Daoy (cell line): ENCODE measurements at regions not wholly inside any gene's neighbourhood (a gene's known extent, or its start where the extent isn't known, plus 50 kb on each side); places are given as distances from the start of the nearest gene placed in this dataset.

Experiments used
- DNase-seq: peaks from one replicate; pipeline ENCODE4 v3.0.0-alpha.2; 2015; ENCODE audit warnings: low read depth

- DNase-seq = no peak
Observed at GRCh38 chr9:119500072-119500771, 131.0 kb upstream of the BRINP1 start.

GRCh38 chr9:119487118-119487827, 118.0 kb upstream of the BRINP1 start:
- no peak for DNase-seq

GRCh38 chr9:119483153-119483552, 113.9 kb upstream of the BRINP1 start:
- no peak for DNase-seq

- DNase-seq = no peak
Observed at GRCh38 chr9:119477197-119477596, 108.0 kb upstream of the BRINP1 start.

GRCh38 chr9:119458068-119458467, 88.8 kb upstream of the BRINP1 start:
- DNase-seq = no peak

- no peak for DNase-seq
Observed at GRCh38 chr9:119453980-119454379, 84.7 kb upstream of the BRINP1 start.

- DNase-seq = no peak
Observed at GRCh38 chr9:119453490-119453911, 84.3 kb upstream of the BRINP1 start.

GRCh38 chr9:119451426-119451825, 82.2 kb upstream of the BRINP1 start:
- DNase-seq = no peak

- no peak for DNase-seq
Observed at GRCh38 chr9:119443179-119443578, 73.9 kb upstream of the BRINP1 start.

- no peak for DNase-seq
Observed at GRCh38 chr9:119441832-119442231, 72.6 kb upstream of the BRINP1 start.

GRCh38 chr9:119441338-119441737, 72.1 kb upstream of the BRINP1 start:
- DNase-seq = no peak

GRCh38 chr9:119436261-119436660, 67.0 kb upstream of the BRINP1 start:
- DNase-seq = no peak

- DNase-seq = no peak
Observed at GRCh38 chr9:119435076-119435475, 65.8 kb upstream of the BRINP1 start.

- no peak for DNase-seq
Observed at GRCh38 chr9:119432428-119432827, 63.2 kb upstream of the BRINP1 start.

GRCh38 chr9:119429302-119429701, 60.1 kb upstream of the BRINP1 start:
- DNase-seq = no peak

GRCh38 chr9:119420231-119420630, 51.0 kb upstream of the BRINP1 start:
- DNase-seq = no peak
